Liver (tissue), 8 donors: ENCODE measurements at regions not wholly inside any gene's neighbourhood (a gene's known extent, or its start where the extent isn't known, plus 50 kb on each side); places are given as distances from the start of the nearest gene placed in this dataset.

ENCODE experiments used
- DNase-seq: peaks from one replicate; pipeline ENCODE4 v3.0.0-alpha.2; 2017; ENCODE audit warnings: low spot score
- H3K27ac ChIP-seq, 2 donors: one replicate each; pipeline ENCODE4 v1.7.0; 2013; ENCODE audit warnings: inconsistent platforms in 2 of 2, low read length in 2 of 2, control low read depth in 1 of 2, low read depth in 1 of 2, mild to moderate bottlenecking in 1 of 2
- H3K27me3 ChIP-seq, 4 donors: one replicate each; pipeline versions ENCODE4 v1.6.1 to v1.7.0; 2013; ENCODE audit warnings: low read length in 3 of 4, inconsistent platforms in 1 of 4, mild to moderate bottlenecking in 1 of 4, moderate library complexity in 1 of 4; ENCODE audit not compliant: control insufficient read depth in 4 of 4, insufficient read depth in 4 of 4
- H3K36me3 ChIP-seq, 4 donors: one replicate each; pipeline versions ENCODE4 v1.6.1 to v1.7.0; 2013; ENCODE audit warnings: low read length in 3 of 4, mild to moderate bottlenecking in 3 of 4, low read depth in 1 of 4, moderate library complexity in 1 of 4; ENCODE audit not compliant: control insufficient read depth in 4 of 4, insufficient read depth in 3 of 4
- H3K4me1 ChIP-seq, 4 donors: one replicate each; pipeline versions ENCODE4 v1.6.1 to v1.7.0; 2013; ENCODE audit warnings: low read length in 3 of 4, mild to moderate bottlenecking in 3 of 4, moderate library complexity in 1 of 4; ENCODE audit not compliant: control insufficient read depth in 4 of 4, insufficient read depth in 4 of 4
- H3K4me3 ChIP-seq, 3 donors: one replicate each; pipeline versions ENCODE4 v1.6.1 to v1.7.0; 2013; ENCODE audit warnings: low read length in 3 of 3, control low read depth in 1 of 3, low read depth in 1 of 3, mild to moderate bottlenecking in 1 of 3
- H3K9ac ChIP-seq, 2 donors: one replicate each; pipeline ENCODE4 v1.7.0; 2013; ENCODE audit warnings: low read length in 2 of 2, mild to moderate bottlenecking in 2 of 2, moderate library complexity in 2 of 2, control low read depth in 1 of 2, low read depth in 1 of 2
- H3K9me3 ChIP-seq, 4 donors: one replicate each; pipeline versions ENCODE4 v1.6.1 to v1.7.0; 2013; ENCODE audit warnings: low read length in 3 of 4; ENCODE audit not compliant: control insufficient read depth in 4 of 4
- ATF3 ChIP-seq: IDR thresholded peaks from 2 replicates; pipeline ENCODE4 v1.6.1; 2016; ENCODE audit warnings: antibody characterized with exemption
- CTCF ChIP-seq: fragments of 150-350 bp; IDR thresholded peaks from 2 replicates; pipeline ENCODE4 v1.5.1; 2017; ENCODE audit warnings: improper control_type of control experiment, low read depth, low read length; ENCODE audit not compliant: missing input control
- EGR1 ChIP-seq, 2 donors: IDR thresholded peaks; 2 replicates each; pipeline ENCODE4 v1.6.1; 2016 to 2018; ENCODE audit warnings: antibody characterized with exemption in 2 of 2, low read depth in 2 of 2
- FOXA1 ChIP-seq: IDR thresholded peaks from 2 replicates; pipeline ENCODE4 v1.6.1; 2016; ENCODE audit warnings: antibody characterized with exemption
- FOXA2 ChIP-seq: IDR thresholded peaks from 2 replicates; pipeline ENCODE4 v1.6.1; 2016; ENCODE audit warnings: antibody characterized with exemption
- GABPA ChIP-seq, 2 donors: IDR thresholded peaks in 1 of 2; conservative IDR thresholded peaks in 1 of 2; 2 replicates each; pipeline ENCODE4 v1.6.1; 2016; ENCODE audit warnings: antibody characterized with exemption in 2 of 2, mild to moderate bottlenecking in 1 of 2, moderate library complexity in 1 of 2
- HNF4A ChIP-seq, 2 donors: conservative IDR thresholded peaks; 2 replicates each; pipeline ENCODE4 v1.6.1; 2016; ENCODE audit warnings: antibody characterized with exemption in 2 of 2, mild to moderate bottlenecking in 2 of 2
- HNF4G ChIP-seq: IDR thresholded peaks from 2 replicates; pipeline ENCODE4 v1.6.1; 2016; ENCODE audit warnings: antibody characterized with exemption
- JUND ChIP-seq, 2 donors: IDR thresholded peaks; 2 replicates each; pipeline ENCODE4 v1.6.1; 2016; ENCODE audit warnings: antibody characterized with exemption in 2 of 2
- NR2F2 ChIP-seq: IDR thresholded peaks from 2 replicates; pipeline ENCODE4 v1.6.1; 2016; ENCODE audit warnings: antibody characterized with exemption
- RAD21 ChIP-seq, 2 donors: IDR thresholded peaks; 2 replicates each; pipeline ENCODE4 v1.6.1; 2016; ENCODE audit warnings: antibody characterized with exemption in 2 of 2, mild to moderate bottlenecking in 2 of 2
- REST ChIP-seq: IDR thresholded peaks from 2 replicates; pipeline ENCODE4 v1.6.1; 2016; ENCODE audit warnings: antibody characterized with exemption, mild to moderate bottlenecking
- RXRA ChIP-seq, 2 donors: IDR thresholded peaks; 2 replicates each; pipeline ENCODE4 v1.6.1; 2017 to 2018; ENCODE audit warnings: antibody characterized with exemption in 2 of 2, mild to moderate bottlenecking in 1 of 2
- SP1 ChIP-seq: IDR thresholded peaks from 2 replicates; pipeline ENCODE4 v1.6.1; 2018; ENCODE audit warnings: antibody characterized with exemption, mild to moderate bottlenecking
- TAF1 ChIP-seq: conservative IDR thresholded peaks from 2 replicates; pipeline ENCODE4 v1.6.1; 2016; ENCODE audit warnings: antibody characterized with exemption, mild to moderate bottlenecking
- YY1 ChIP-seq: IDR thresholded peaks from 2 replicates; pipeline ENCODE4 v1.6.1; 2016; ENCODE audit warnings: antibody characterized with exemption, mild to moderate bottlenecking
- ZBTB33 ChIP-seq: IDR thresholded peaks from 2 replicates; pipeline ENCODE4 v1.6.1; 2016; ENCODE audit warnings: antibody characterized with exemption
- WGBS: extraction: QIAGEN DNeasy Blood & Tissue Kit; methylation state at CpG from one replicate; pipeline ENCODE4 v1.1.7; 2013; 5-methylcytosine and 5-hydroxymethylcytosine counted together
- TF ChIP-seq, protein P1 (sequence below): IDR thresholded peaks from 2 replicates; pipeline ENCODE4 v1.6.1; 2016; ENCODE audit warnings: antibody characterized with exemption
- donor health status: healthy.
- donor health status: healthy.
- donor health status: healthy.
- donor health status: healthy.
- donor health status: healthy.

DNA sequence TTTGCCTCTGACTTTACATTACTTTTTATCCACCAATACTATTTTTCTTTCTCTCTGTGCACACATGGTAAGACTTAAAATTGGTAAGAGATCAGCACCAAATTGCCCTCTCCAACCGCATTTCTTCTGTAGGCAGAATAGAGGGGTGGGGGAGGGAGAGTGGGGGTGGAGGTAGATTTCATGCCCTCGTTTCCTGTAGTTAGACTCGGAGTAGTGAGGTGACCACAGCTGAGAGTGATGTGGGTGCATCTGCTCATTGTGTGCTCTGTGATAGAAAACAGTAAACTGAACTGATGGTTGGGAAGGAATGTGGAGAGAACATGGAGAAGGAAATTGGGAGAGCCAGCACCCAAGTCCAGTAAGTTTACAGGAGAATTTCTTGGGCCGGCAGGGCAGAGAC is 498.3 kb downstream of the IRX1 start:
- H3K27me3 ChIP-seq = no peaks in the 10 kb centered on the region
- H3K9ac ChIP-seq = no peak overlapping the region
- H3K27ac ChIP-seq = no peak overlapping the region
- WGBS = 69% methylated on average over 4 of the region's 4 CpGs
- H3K4me3 ChIP-seq = no peak overlapping the region
- no peaks in the 10 kb centered on the region for H3K4me1 ChIP-seq
- H3K9me3 ChIP-seq = no peaks in the 10 kb centered on the region
- no peak for TF ChIP-seq FOXA1
- no peak for TF ChIP-seq YY1
- no peak for TF ChIP-seq REST
- no peak for TF ChIP-seq FOXA2
- no peak for TF ChIP-seq HNF4G
- TF ChIP-seq EGR1 (IDR thresholded peaks at IDR 0.05; ENCODE audit: low read depth in 2 of 2) = no peak
- no peak for TF ChIP-seq GABPA (IDR thresholded peaks at IDR 0.05 in 1 of 2, conservative IDR thresholded peaks at IDR 0.05 in 1 of 2)
- no peak for TF ChIP-seq HNF4A (conservative IDR thresholded peaks at IDR 0.05)
- no peak for TF ChIP-seq SP1
- TF ChIP-seq NR2F2 = no peak
- TF ChIP-seq RXRA (IDR thresholded peaks at IDR 0.05) = no peak
- TF ChIP-seq TAF1 = no peak
- no peak for TF ChIP-seq JUND (IDR thresholded peaks at IDR 0.05)
- TF ChIP-seq, protein P1, sequence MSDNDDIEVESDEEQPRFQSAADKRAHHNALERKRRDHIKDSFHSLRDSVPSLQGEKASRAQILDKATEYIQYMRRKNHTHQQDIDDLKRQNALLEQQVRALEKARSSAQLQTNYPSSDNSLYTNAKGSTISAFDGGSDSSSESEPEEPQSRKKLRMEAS = no peak
- no peak for TF ChIP-seq ATF3
- TF ChIP-seq CTCF = no peak
- TF ChIP-seq RAD21 (IDR thresholded peaks at IDR 0.05) = no peak
- no peaks in the 10 kb centered on the region for H3K36me3 ChIP-seq
- DNase-seq = no peak

GRCh38 chr5:4095918-4096630 is 500.4 kb downstream of the IRX1 start:
- WGBS = 73% methylated on average over 14 of the region's 14 CpGs
- Histone ChIP-seq H3K27me3 (no peaks in the 10 kb centered on the region), H3K4me3 (no peak overlapping the region), H3K36me3 (no peaks in the 10 kb centered on the region), H3K4me1 (no peaks in the 10 kb centered on the region), H3K27ac (no peak overlapping the region), H3K9me3 (no peaks in the 10 kb centered on the region), H3K9ac (no peak overlapping the region)
- TF ChIP-seq EGR1 (IDR thresholded peaks at IDR 0.05; ENCODE audit: low read depth in 2 of 2) (no peak), YY1 (no peak), HNF4A (conservative IDR thresholded peaks at IDR 0.05) (no peak), FOXA1 (no peak), TAF1 (no peak), ATF3 (no peak), ZBTB33 (no peak), REST (no peak), FOXA2 (no peak)
- DNase-seq = no peak
